Lung (tissue), 11 donors: ENCODE measurements at regions not wholly inside any gene's neighbourhood (a gene's known extent, or its start where the extent isn't known, plus 50 kb on each side); places are given as distances from the start of the nearest gene placed in this dataset.

Experiments used
- ATAC-seq: fragments of 200-7000 bp; cut with Tn5 transposase; one replicate; pipeline ENCODE4 v1.9.1; 2020; ENCODE audit warnings: moderate number of reproducible peaks; ENCODE audit not compliant: insufficient read depth, low FRiP score
- DNase-seq, 3 donors: peaks; one replicate each; pipeline ENCODE4 v3.0.0-alpha.2; 2013 to 2017
- H3K27ac ChIP-seq, 2 donors: one replicate each; pipeline ENCODE4 v1.5.1; 2013; ENCODE audit warnings: mild to moderate bottlenecking in 2 of 2, moderate library complexity in 2 of 2, control low read depth in 1 of 2, inconsistent platforms in 1 of 2, low read depth in 1 of 2, low read length in 1 of 2
- H3K27me3 ChIP-seq, 3 donors: one replicate each; pipeline ENCODE4 v1.5.1; 2013; ENCODE audit warnings: low read length in 2 of 3; ENCODE audit not compliant: control insufficient read depth in 3 of 3, insufficient read depth in 3 of 3
- H3K36me3 ChIP-seq, 4 donors: one replicate each; pipeline ENCODE4 v1.5.1; 2013; ENCODE audit warnings: low read length in 4 of 4, mild to moderate bottlenecking in 1 of 4, moderate library complexity in 1 of 4; ENCODE audit not compliant: control insufficient read depth in 4 of 4, insufficient read depth in 4 of 4
- H3K4me1 ChIP-seq, 5 donors: one replicate each; pipeline ENCODE4 v1.5.1; 2013; ENCODE audit warnings: low read length in 5 of 5, mild to moderate bottlenecking in 2 of 5, moderate library complexity in 1 of 5; ENCODE audit not compliant: control insufficient read depth in 5 of 5, insufficient read depth in 5 of 5
- H3K4me3 ChIP-seq: one replicate; pipeline ENCODE4 v1.5.1; 2013; ENCODE audit warnings: mild to moderate bottlenecking, control low read depth, moderate library complexity
- H3K9ac ChIP-seq, 2 donors: one replicate each; pipeline ENCODE4 v1.5.1; 2013; ENCODE audit warnings: low read length in 2 of 2, control low read depth in 1 of 2; ENCODE audit not compliant: insufficient read depth in 1 of 2
- H3K9me3 ChIP-seq, 4 donors: one replicate each; pipeline ENCODE4 v1.5.1; 2013; ENCODE audit warnings: low read length in 3 of 4, mild to moderate bottlenecking in 1 of 4, moderate library complexity in 1 of 4; ENCODE audit not compliant: control insufficient read depth in 4 of 4, insufficient read depth in 3 of 4
- CTCF ChIP-seq: IDR thresholded peaks from 2 replicates; pipeline ENCODE4 v1.5.1; 2012; ENCODE audit warnings: mild to moderate bottlenecking; ENCODE audit errors: control extremely low read depth, extremely low read depth
- WGBS, 2 donors: extraction: QIAGEN DNeasy Blood & Tissue Kit; methylation state at CpG; one replicate each; pipeline ENCODE4 v1.1.7; 2013; 5-methylcytosine and 5-hydroxymethylcytosine counted together
- donor health status: control.
- donor health status: control.
- donor health status: Bipolar disorder and iron deficiency.
- donor health status: healthy.
- donor health status: DM: yes; HTN: yes; CAD: no.

- TF ChIP-seq CTCF, result no peak
- H3K9ac ChIP-seq, result no peak overlapping the region
- no peaks in the 10 kb centered on the region for H3K36me3 ChIP-seq
- no peaks in the 10 kb centered on the region for H3K27me3 ChIP-seq
- H3K9me3 ChIP-seq, result no peaks in the 10 kb centered on the region
- H3K4me3 ChIP-seq, result no peak overlapping the region
- DNase-seq (no peak), ATAC-seq (no peak)
- peaks cover 0 to 19% (median 0%) of the 10 kb centered on the region in 5 donors for H3K4me1 ChIP-seq
- no peak overlapping the region for H3K27ac ChIP-seq
- 92 to 98% methylated on average over 4 of the region's 4 CpGs for WGBS, 2 donors
Measured at GRCh38 chr4:26229974-26230373, 90.8 kb upstream of the RBPJ start.

- H3K9ac ChIP-seq, result no peak overlapping the region
- no peak for DNase-seq
- H3K9me3 ChIP-seq, result peaks cover 0 to 2% (median 0%) of the 10 kb centered on the region in 4 donors
- H3K4me1 ChIP-seq, result peaks cover 0 to 15% (median 2%) of the 10 kb centered on the region in 5 donors
- no peaks in the 10 kb centered on the region for H3K27me3 ChIP-seq
- WGBS, 2 donors, result 83 to 85% methylated on average over 5 of the region's 5 CpGs
- no peak overlapping the region for H3K27ac ChIP-seq
- TF ChIP-seq CTCF, result no peak
- no peak overlapping the region for H3K4me3 ChIP-seq
- H3K36me3 ChIP-seq, result no peaks in the 10 kb centered on the region
- no peak for ATAC-seq
Measured at GRCh38 chr4:26233350-26233749, 87.5 kb upstream of the RBPJ start.

- no peak for TF ChIP-seq CTCF
- ATAC-seq (no peak), DNase-seq (peak; percentile 90 to 97 (median 95))
- Histone ChIP-seq H3K27ac (no peak overlapping the region), H3K4me1 (peaks cover 0 to 27% (median 6%) of the 10 kb centered on the region in 5 donors), H3K4me3 (no peak overlapping the region), H3K27me3 (no peaks in the 10 kb centered on the region), H3K9me3 (peaks cover 0 to 2% (median 0%) of the 10 kb centered on the region in 4 donors), H3K9ac (no peak overlapping the region), H3K36me3 (no peaks in the 10 kb centered on the region)
Measured at GRCh38 chr4:26235500-26235899, 85.3 kb upstream of the RBPJ start.

GRCh38 chr4:26237916-26238315 lies 82.9 kb upstream of the RBPJ start:
- ATAC-seq, result no peak
- WGBS, 2 donors, result 75 to 97% methylated on average over 5 of the region's 5 CpGs

More at GRCh38 chr4:26237916-26238315, 82.9 kb upstream of the RBPJ start:
- H3K9ac ChIP-seq, result no peak overlapping the region
- H3K4me3 ChIP-seq, result no peak overlapping the region
- H3K4me1 ChIP-seq, result peaks cover 0 to 27% (median 6%) of the 10 kb centered on the region in 5 donors
- no peak overlapping the region for H3K27ac ChIP-seq
- no peak for TF ChIP-seq CTCF
- no peaks in the 10 kb centered on the region for H3K27me3 ChIP-seq
- no peaks in the 10 kb centered on the region for H3K36me3 ChIP-seq
- no peak for DNase-seq
- peaks cover 0 to 2% (median 0%) of the 10 kb centered on the region in 4 donors for H3K9me3 ChIP-seq
